Stimulated activated CD8-positive, alpha-beta memory T cell treated with anti-CD3 and anti-CD28 coated beads, Interleukin-12 subunit alpha, Interleukin-12 subunit beta, amount 100 ng/mL, for 4 hours (primary cell): ENCODE measurements at regions not wholly inside any gene's neighbourhood (a gene's known extent, or its start where the extent isn't known, plus 50 kb on each side); places are given as distances from the start of the nearest gene placed in this dataset.
"Not testable (repeated sequence)": the region's sequence is repeated elsewhere in the genome, so short reads cannot be mapped to it uniquely, and the experiment has no call there.

Experiments
- DNase-seq: peaks from one replicate; pipeline ENCODE4 v3.0.0-alpha.2; 2020; ENCODE audit warnings: low read depth

GRCh38 chr2:44051593-44052347 lies 56.0 kb upstream of the LRPPRC start:
- DNase-seq, result no peak

- no peak for DNase-seq
Observed at GRCh38 chr2:44052584-44052983, 56.8 kb upstream of the LRPPRC start.

GRCh38 chr2:44053052-44053451 lies 57.3 kb upstream of the LRPPRC start:
- no peak for DNase-seq

GRCh38 chr2:44053456-44053855 lies 57.7 kb upstream of the LRPPRC start:
- no peak for DNase-seq

GRCh38 chr2:44055229-44055628 lies 59.4 kb upstream of the LRPPRC start:
- DNase-seq, result no peak

- DNase-seq, result no peak
Observed at GRCh38 chr2:44055664-44056063, 59.9 kb upstream of the LRPPRC start.

GRCh38 chr2:44056947-44057346 lies 61.2 kb upstream of the LRPPRC start:
- DNase-seq, result no peak

- not testable (repeated sequence) for DNase-seq
Observed at GRCh38 chr2:44060286-44060685, 64.5 kb upstream of the LRPPRC start.

GRCh38 chr2:44060990-44061389 lies 65.2 kb upstream of the LRPPRC start:
- no peak for DNase-seq

GRCh38 chr2:44061469-44061868 lies 65.7 kb upstream of the LRPPRC start:
- DNase-seq, result no peak

GRCh38 chr2:44061876-44062275 lies 66.1 kb upstream of the LRPPRC start:
- DNase-seq, result no peak

GRCh38 chr2:44063033-44063432 lies 67.2 kb upstream of the LRPPRC start:
- no peak for DNase-seq

- DNase-seq, result not testable (repeated sequence)
Observed at GRCh38 chr2:44064281-44064680, 68.5 kb upstream of the LRPPRC start.

- not testable (repeated sequence) for DNase-seq
Observed at GRCh38 chr2:44067012-44067790, 71.4 kb upstream of the LRPPRC start.

GRCh38 chr2:44067791-44068181 lies 72.0 kb upstream of the LRPPRC start:
- not testable (repeated sequence) for DNase-seq

GRCh38 chr2:44071454-44072046 lies 75.8 kb upstream of the LRPPRC start:
- DNase-seq, result no peak

- DNase-seq, result not testable (repeated sequence)
Observed at GRCh38 chr2:44073667-44074066, 77.9 kb upstream of the LRPPRC start.

- not testable (repeated sequence) for DNase-seq
Observed at GRCh38 chr2:44074795-44075194, 79.0 kb upstream of the LRPPRC start.

GRCh38 chr2:44075541-44075940 lies 79.8 kb upstream of the LRPPRC start:
- no peak for DNase-seq

- no peak for DNase-seq
Observed at GRCh38 chr2:44077942-44078511, 82.2 kb upstream of the LRPPRC start.

- DNase-seq, result no peak
Observed at GRCh38 chr2:44079686-44080085, 83.9 kb upstream of the LRPPRC start.

- no peak for DNase-seq
Observed at GRCh38 chr2:44083054-44083453, 85.6 kb upstream of the PPM1B start.

GRCh38 chr2:44084850-44085249 lies 83.8 kb upstream of the PPM1B start:
- no peak for DNase-seq
